Spleen (tissue), 11 donors: ENCODE measurements at regions not wholly inside any gene's neighbourhood (a gene's known extent, or its start where the extent isn't known, plus 50 kb on each side); places are given as distances from the start of the nearest gene placed in this dataset.
"Not testable (repeated sequence)": the region's sequence is repeated elsewhere in the genome, so short reads cannot be mapped to it uniquely, and the experiment has no call there.

Experiments
- DNase-seq: peaks from one replicate; pipeline ENCODE4 v3.0.0-alpha.2; 2020
- H3K27ac ChIP-seq, 8 donors: fragments of 200-600 bp; sonication (generic) in 7 of 8; 1 replicate in 4 of 8; 2 replicates in 4 of 8; pipeline versions ENCODE4 v1.5.0 to v1.8.0; 2016 to 2021; ENCODE audit warnings: inconsistent platforms in 4 of 8, mild to moderate bottlenecking in 4 of 8, moderate library complexity in 1 of 8
- H3K27me3 ChIP-seq, 7 donors: fragments of 200-600 bp; sonication (generic) in 6 of 7; replicated peaks in 1 of 7; 1 replicate in 4 of 7; 2 replicates in 3 of 7; pipeline versions ENCODE4 v1.5.0 to v1.8.0; 2016 to 2021; ENCODE audit warnings: inconsistent platforms in 3 of 7, mild to moderate bottlenecking in 1 of 7
- H3K36me3 ChIP-seq, 6 donors: fragments of 200-600 bp; sonication (generic) in 5 of 6; 1 replicate in 4 of 6; 2 replicates in 2 of 6; pipeline versions ENCODE4 v1.5.0 to v1.8.0; 2016 to 2021; ENCODE audit warnings: inconsistent platforms in 2 of 6
- H3K4me1 ChIP-seq, 6 donors: fragments of 200-600 bp; sonication (generic) in 5 of 6; 1 replicate in 3 of 6; 2 replicates in 3 of 6; pipeline versions ENCODE4 v1.5.0 to v1.8.0; 2016 to 2021; ENCODE audit warnings: inconsistent platforms in 3 of 6
- H3K4me3 ChIP-seq, 8 donors: fragments of 200-600 bp; sonication (generic) in 7 of 8; 1 replicate in 4 of 8; 2 replicates in 4 of 8; pipeline versions ENCODE4 v1.5.0 to v1.8.0; 2016 to 2021; ENCODE audit warnings: inconsistent platforms in 4 of 8, mild to moderate bottlenecking in 4 of 8, moderate library complexity in 2 of 8
- H3K9me3 ChIP-seq, 8 donors: fragments of 200-600 bp; sonication (generic) in 7 of 8; 1 replicate in 4 of 8; 2 replicates in 4 of 8; pipeline versions ENCODE4 v1.5.0 to v1.8.0; 2016 to 2021; ENCODE audit warnings: inconsistent platforms in 4 of 8
- CTCF ChIP-seq, 11 experiments: fragments of 200-600 bp in 7 of 11; fragments of 450-650 bp in 4 of 11; sonication (generic) in 4 of 11; IDR thresholded peaks in 8 of 11; conservative IDR thresholded peaks in 3 of 11; 1 replicate in 7 of 11; 2 replicates in 4 of 11; pipeline versions ENCODE4 v1.4.0 to v1.8.0; 2016 to 2021; ENCODE audit warnings: antibody characterized with exemption in 11 of 11, inconsistent platforms in 4 of 11, mild to moderate bottlenecking in 1 of 11
- POLR2A ChIP-seq, 3 donors: fragments of 450-650 bp; IDR thresholded peaks; one replicate each; pipeline ENCODE4 v1.5.1; 2017; ENCODE audit warnings: antibody characterized with exemption in 3 of 3, mild to moderate bottlenecking in 1 of 3
- POLR2AphosphoS5 ChIP-seq, 3 donors: sonication (generic); formaldehyde crosslinking; IDR thresholded peaks; one replicate each; pipeline ENCODE4 v1.5.1; 2017; ENCODE audit warnings: antibody characterized with exemption in 3 of 3
- WGBS, 5 donors: extraction: QIAGEN DNeasy Blood & Tissue Kit in 3 of 5; methylation state at CpG; one replicate each; pipeline versions ENCODE4 v1.1.5 to v1.1.7; 2013 to 2018; 5-methylcytosine and 5-hydroxymethylcytosine counted together
- intact Hi-C: fragments of 100-400 bp; cut with DNase I; formaldehyde crosslinking; loops from one replicate; pipeline ENCODE4 v1.15.0; 2023; ENCODE audit warnings: low total_unique reads
- donor health status: healthy with polysubstance abuse.
- donor health status: DM: no; HTN: no; CAD: no; lungs with moderate emphysema.
- donor health status: DM: no; HTN: no; CAD: no.
- donor health status: Bipolar disorder and iron deficiency.
- donor health status: healthy.
- donor health status: DM: no; HTN: no; CAD: no.
- donor health status: DM: yes; HTN: yes; CAD: no.

GRCh38 chr2:21203976-21204375, 80.2 kb downstream of the TDRD15 start:
- Histone ChIP-seq H3K27me3 (no peaks in the 10 kb centered on the region), H3K36me3 (no peaks in the 10 kb centered on the region), H3K9me3 (no peaks in the 10 kb centered on the region), H3K27ac (no peak overlapping the region), H3K4me1 (no peaks in the 10 kb centered on the region), H3K4me3 (no peak overlapping the region)
- TF ChIP-seq CTCF (IDR thresholded peaks at IDR 0.05 in 8 of 11, conservative IDR thresholded peaks at IDR 0.05 in 3 of 11) = no peak
- TF ChIP-seq POLR2AphosphoS5 (IDR thresholded peaks at IDR 0.05) = no peak
- no peak for TF ChIP-seq POLR2A (IDR thresholded peaks at IDR 0.05)
- no peak for DNase-seq
- intact Hi-C loops = no loop called here

GRCh38 chr2:21214085-21214484, 90.3 kb downstream of the TDRD15 start:
- H3K36me3 ChIP-seq, H3K4me1 ChIP-seq, H3K27me3 ChIP-seq, DNase-seq, H3K4me3 ChIP-seq, intact Hi-C loops, H3K27ac ChIP-seq: not testable (repeated sequence)
- H3K9me3 ChIP-seq = peaks cover 0 to 22% (median 0%) of the 10 kb centered on the region in 8 donors
- WGBS, 5 donors = 91 to 98% (median 96%) methylated on average over 4 to 10 of the region's 10 CpGs

GRCh38 chr2:21217442-21217841, 93.7 kb downstream of the TDRD15 start:
- DNase-seq = no peak
- H3K4me3 ChIP-seq = no peak overlapping the region
- peaks cover 0 to 14% (median 0%) of the 10 kb centered on the region in 8 donors for H3K9me3 ChIP-seq
- H3K27me3 ChIP-seq = no peaks in the 10 kb centered on the region
- peaks cover 0 to 7% (median 0%) of the 10 kb centered on the region in 6 donors for H3K4me1 ChIP-seq
- H3K36me3 ChIP-seq = no peaks in the 10 kb centered on the region
- intact Hi-C loops = no loop called here
- no peak overlapping the region for H3K27ac ChIP-seq
- no peak for TF ChIP-seq CTCF (IDR thresholded peaks at IDR 0.05 in 8 of 11, conservative IDR thresholded peaks at IDR 0.05 in 3 of 11)
- no peak for TF ChIP-seq POLR2A (IDR thresholded peaks at IDR 0.05)
- no peak for TF ChIP-seq POLR2AphosphoS5 (IDR thresholded peaks at IDR 0.05)

- H3K27me3 ChIP-seq = no peaks in the 10 kb centered on the region
- H3K27ac ChIP-seq = no peak overlapping the region
- H3K4me1 ChIP-seq = peaks cover 0 to 7% (median 0%) of the 10 kb centered on the region in 6 donors
- DNase-seq = no peak
- no peaks in the 10 kb centered on the region for H3K36me3 ChIP-seq
- TF ChIP-seq CTCF (IDR thresholded peaks at IDR 0.05 in 8 of 11, conservative IDR thresholded peaks at IDR 0.05 in 3 of 11) = no peak
- TF ChIP-seq POLR2A (IDR thresholded peaks at IDR 0.05) = no peak
- 48 to 69% (median 61%) methylated on average over 1 of the region's 1 CpG for WGBS, 5 donors
- intact Hi-C loops = no loop called here
- H3K4me3 ChIP-seq = no peak overlapping the region
- no peaks in the 10 kb centered on the region for H3K9me3 ChIP-seq
Observed at GRCh38 chr2:21220930-21221329, 97.2 kb downstream of the TDRD15 start.

- H3K4me3 ChIP-seq = no peak overlapping the region
- TF ChIP-seq CTCF (IDR thresholded peaks at IDR 0.05 in 8 of 11, conservative IDR thresholded peaks at IDR 0.05 in 3 of 11) (no peak), POLR2AphosphoS5 (IDR thresholded peaks at IDR 0.05) (no peak), POLR2A (IDR thresholded peaks at IDR 0.05) (no peak)
- no peaks in the 10 kb centered on the region for H3K9me3 ChIP-seq
- peaks cover 0 to 7% (median 0%) of the 10 kb centered on the region in 6 donors for H3K4me1 ChIP-seq
- DNase-seq = no peak
- no peak overlapping the region for H3K27ac ChIP-seq
- H3K27me3 ChIP-seq = no peaks in the 10 kb centered on the region
- no peaks in the 10 kb centered on the region for H3K36me3 ChIP-seq
- intact Hi-C loops = no loop called here
- WGBS, 5 donors = 76 to 93% (median 89%) methylated on average over 5 of the region's 5 CpGs
Observed at GRCh38 chr2:21223618-21224017, 99.8 kb downstream of the TDRD15 start.
